Muscle of leg (tissue), 3 donors: ENCODE measurements at regions not wholly inside any gene's neighbourhood (a gene's known extent, or its start where the extent isn't known, plus 50 kb on each side); places are given as distances from the start of the nearest gene placed in this dataset.

Source experiments
- DNase-seq: peaks from one replicate; pipeline ENCODE4 v3.0.0; 2013
- H3K27ac ChIP-seq: one replicate; pipeline ENCODE4 v1.5.1; 2013; ENCODE audit warnings: mild to moderate bottlenecking, low read length, control low read depth
- H3K27me3 ChIP-seq: one replicate; pipeline ENCODE4 v1.6.1; 2013; ENCODE audit warnings: low read length; ENCODE audit not compliant: control insufficient read depth, insufficient read depth
- H3K36me3 ChIP-seq: one replicate; pipeline ENCODE4 v1.6.1; 2013; ENCODE audit warnings: low read length; ENCODE audit not compliant: control insufficient read depth, insufficient read depth
- H3K4me1 ChIP-seq: one replicate; pipeline ENCODE4 v1.6.1; 2013; ENCODE audit warnings: low read length; ENCODE audit not compliant: control insufficient read depth, insufficient read depth
- H3K4me3 ChIP-seq: one replicate; pipeline ENCODE4 v1.5.1; 2013; ENCODE audit warnings: low read length, control low read depth
- H3K9me3 ChIP-seq: replicated peaks from 2 replicates; pipeline ENCODE4 v1.6.1; 2013; ENCODE audit warnings: low read depth, low read length; ENCODE audit not compliant: control insufficient read depth
- WGBS: methylation state at CpG from one replicate; pipeline ENCODE4 v1.1.5; 2013; ENCODE audit warnings: missing lambda C conversion rate; ENCODE audit not compliant: insufficient coverage; 5-methylcytosine and 5-hydroxymethylcytosine counted together

DNA sequence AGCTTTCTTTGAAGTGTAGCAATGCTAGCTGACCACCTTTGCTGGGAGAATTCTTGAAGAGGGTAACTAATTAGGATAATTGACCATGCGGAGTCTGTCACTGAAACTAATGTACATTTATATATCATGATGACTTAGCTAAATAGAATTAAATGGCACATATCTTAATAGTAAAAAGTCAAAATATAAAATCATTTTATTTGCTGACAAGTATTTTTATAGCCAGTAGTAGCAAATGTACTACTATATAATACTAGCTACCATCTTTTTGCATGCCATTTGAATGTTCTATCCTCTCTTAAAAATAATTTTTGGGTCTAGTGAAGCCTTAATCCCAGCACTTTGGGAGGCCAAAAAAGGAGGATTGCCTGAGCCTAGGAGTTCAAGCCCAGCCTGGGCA, 605.8 kb upstream of the COX7C start:
- Histone ChIP-seq H3K27ac (no peak overlapping the region), H3K27me3 (no peaks in the 10 kb centered on the region), H3K4me1 (no peaks in the 10 kb centered on the region), H3K4me3 (no peak overlapping the region), H3K36me3 (no peaks in the 10 kb centered on the region), H3K9me3 (peaks cover 15% of the 10 kb centered on the region)
- DNase-seq: no peak
- no CpG with 5 or more reads among the region's 1 CpG for WGBS

DNA sequence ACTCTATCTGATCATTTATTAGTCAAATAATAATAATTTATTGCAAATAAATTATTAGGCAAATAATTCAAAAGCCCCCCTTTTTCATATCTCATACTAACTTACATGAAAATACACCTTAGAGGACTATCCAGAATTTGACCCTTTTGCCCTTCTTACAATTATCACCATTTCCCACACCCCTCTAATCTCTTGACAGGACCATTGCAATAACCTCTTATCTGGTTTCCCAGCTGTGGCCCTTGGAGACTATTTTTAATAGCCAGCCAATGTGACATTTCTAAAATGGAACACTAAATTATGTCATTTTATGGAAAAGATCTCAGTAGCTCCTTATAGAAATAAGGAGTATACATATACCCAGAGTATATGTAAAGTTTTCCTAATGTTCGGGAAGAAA, 588.4 kb upstream of the COX7C start:
- Histone ChIP-seq H3K4me3 (no peak overlapping the region), H3K9me3 (no peaks in the 10 kb centered on the region), H3K36me3 (no peaks in the 10 kb centered on the region), H3K4me1 (no peaks in the 10 kb centered on the region), H3K27ac (no peak overlapping the region), H3K27me3 (no peaks in the 10 kb centered on the region)
- no CpG with 5 or more reads among the region's 1 CpG for WGBS
- DNase-seq: no peak

GRCh38 chr5:86030753-86031152, 587.0 kb upstream of the COX7C start:
- H3K9me3 ChIP-seq: no peaks in the 10 kb centered on the region
- 80% methylated on average over 1 of the region's 4 CpGs for WGBS
- H3K27me3 ChIP-seq: no peaks in the 10 kb centered on the region
- no peak for DNase-seq
- H3K4me3 ChIP-seq: no peak overlapping the region
- H3K4me1 ChIP-seq: no peaks in the 10 kb centered on the region
- H3K27ac ChIP-seq: no peak overlapping the region
- H3K36me3 ChIP-seq: no peaks in the 10 kb centered on the region

- Histone ChIP-seq H3K9me3 (no peaks in the 10 kb centered on the region), H3K27ac (no peak overlapping the region), H3K4me1 (no peaks in the 10 kb centered on the region), H3K36me3 (no peaks in the 10 kb centered on the region), H3K27me3 (no peaks in the 10 kb centered on the region), H3K4me3 (no peak overlapping the region)
- no peak for DNase-seq
- no CpG with 5 or more reads among the region's 3 CpGs for WGBS
Observed at GRCh38 chr5:86038566-86038965, 579.2 kb upstream of the COX7C start.

GRCh38 chr5:86039351-86039750, 578.4 kb upstream of the COX7C start:
- Histone ChIP-seq H3K4me3 (no peak overlapping the region), H3K27ac (no peak overlapping the region), H3K4me1 (no peaks in the 10 kb centered on the region), H3K27me3 (no peaks in the 10 kb centered on the region), H3K36me3 (no peaks in the 10 kb centered on the region), H3K9me3 (no peaks in the 10 kb centered on the region)
- 83% methylated on average over 6 of the region's 7 CpGs for WGBS
- no peak for DNase-seq

DNA sequence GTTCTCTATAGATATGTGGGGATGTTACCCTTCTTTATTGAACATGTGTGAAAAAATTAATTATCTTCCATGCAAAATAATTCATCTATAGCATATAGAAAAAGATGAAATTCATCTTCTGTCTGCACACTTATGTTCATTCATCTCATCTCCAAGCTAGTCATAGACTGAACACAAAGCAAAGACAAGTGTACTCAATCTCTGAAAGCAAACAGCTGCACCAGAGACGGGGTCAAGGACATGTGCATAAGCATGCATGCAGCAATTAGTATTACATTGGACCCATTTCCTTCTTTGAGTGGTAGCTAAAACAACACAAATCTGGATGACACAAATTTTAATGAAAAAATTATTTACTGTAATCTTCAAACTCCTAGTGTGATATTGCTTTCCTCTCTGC, 547.0 kb upstream of the COX7C start:
- Histone ChIP-seq H3K36me3 (no peaks in the 10 kb centered on the region), H3K4me1 (no peaks in the 10 kb centered on the region), H3K9me3 (no peaks in the 10 kb centered on the region), H3K27ac (no peak overlapping the region), H3K27me3 (no peaks in the 10 kb centered on the region), H3K4me3 (no peak overlapping the region)
- no peak for DNase-seq
- WGBS: 80% methylated on average over 1 of the region's 1 CpG

- DNase-seq: no peak
- WGBS: no CpG with 5 or more reads among the region's 3 CpGs
- Histone ChIP-seq H3K27ac (no peak overlapping the region), H3K36me3 (no peaks in the 10 kb centered on the region), H3K4me1 (no peaks in the 10 kb centered on the region), H3K27me3 (no peaks in the 10 kb centered on the region), H3K9me3 (no peaks in the 10 kb centered on the region), H3K4me3 (no peak overlapping the region)
Observed at GRCh38 chr5:86074297-86074696, 543.4 kb upstream of the COX7C start.

GRCh38 chr5:86075139-86075538, 542.6 kb upstream of the COX7C start:
- no peak for DNase-seq
- 71% methylated on average over 6 of the region's 6 CpGs for WGBS

DNA sequence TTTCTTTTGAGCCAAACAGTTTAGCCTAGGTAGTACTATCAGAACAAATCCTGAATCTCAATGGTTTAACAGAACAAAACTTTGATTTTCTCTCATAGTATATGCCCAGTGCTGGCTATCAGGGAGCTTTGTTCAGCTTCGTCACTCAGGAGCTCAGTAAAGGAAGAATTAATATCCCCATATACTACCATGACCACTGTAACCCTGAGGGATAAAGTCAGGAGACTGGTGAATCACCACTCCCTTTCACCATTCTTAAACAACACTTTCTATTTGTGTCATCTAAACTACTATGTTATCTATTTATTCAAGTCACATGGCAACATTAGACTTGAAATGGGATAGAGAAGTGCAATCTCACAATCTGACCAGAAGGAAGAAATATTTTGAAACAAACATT, 522.6 kb upstream of the COX7C start:
- DNase-seq: no peak
- H3K4me1 ChIP-seq: no peaks in the 10 kb centered on the region
- H3K27ac ChIP-seq: no peak overlapping the region
- H3K27me3 ChIP-seq: no peaks in the 10 kb centered on the region
- H3K9me3 ChIP-seq: no peaks in the 10 kb centered on the region
- no peaks in the 10 kb centered on the region for H3K36me3 ChIP-seq
- no CpG with 5 or more reads among the region's 1 CpG for WGBS
- H3K4me3 ChIP-seq: no peak overlapping the region

More at GRCh38 chr5:86075139-86075538, 542.6 kb upstream of the COX7C start:
- Histone ChIP-seq H3K27me3 (no peaks in the 10 kb centered on the region), H3K27ac (no peak overlapping the region), H3K4me3 (no peak overlapping the region), H3K9me3 (no peaks in the 10 kb centered on the region), H3K4me1 (no peaks in the 10 kb centered on the region), H3K36me3 (no peaks in the 10 kb centered on the region)

GRCh38 chr5:86101966-86102365, 515.8 kb upstream of the COX7C start:
- Histone ChIP-seq H3K27ac (no peak overlapping the region), H3K4me1 (no peaks in the 10 kb centered on the region), H3K4me3 (no peak overlapping the region), H3K9me3 (no peaks in the 10 kb centered on the region), H3K27me3 (no peaks in the 10 kb centered on the region), H3K36me3 (no peaks in the 10 kb centered on the region)
- no peak for DNase-seq
- WGBS: 77% methylated on average over 5 of the region's 6 CpGs

DNA sequence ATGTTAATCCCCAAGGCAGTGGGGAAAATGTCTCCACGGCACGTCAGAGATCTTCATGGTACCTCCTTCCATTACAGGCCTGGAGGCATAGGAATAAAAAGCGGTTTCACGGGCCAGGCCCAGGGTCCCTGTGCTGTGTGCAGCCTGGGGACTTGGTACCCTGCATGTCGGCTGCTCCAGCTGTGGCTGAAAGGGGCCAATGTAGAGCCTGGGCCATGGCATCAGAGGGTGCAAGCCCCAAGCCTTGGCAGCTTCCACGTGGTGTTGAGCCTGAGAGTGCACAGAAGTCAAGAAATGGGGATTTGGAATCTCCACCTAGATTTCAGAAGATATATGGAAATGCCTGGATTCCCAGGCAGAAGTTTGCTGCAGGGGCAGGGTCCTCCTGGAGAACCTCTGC, 508.9 kb upstream of the COX7C start:
- WGBS: 86% methylated on average over 6 of the region's 6 CpGs
- no peak overlapping the region for H3K27ac ChIP-seq
- no peaks in the 10 kb centered on the region for H3K4me1 ChIP-seq
- no peaks in the 10 kb centered on the region for H3K36me3 ChIP-seq
- no peak for DNase-seq
- no peak overlapping the region for H3K4me3 ChIP-seq
- H3K27me3 ChIP-seq: no peaks in the 10 kb centered on the region
- H3K9me3 ChIP-seq: peaks cover 2% of the 10 kb centered on the region
